HG03442 (cell line): ENCODE measurements at regions not wholly inside any gene's neighbourhood (a gene's known extent, or its start where the extent isn't known, plus 50 kb on each side); places are given as distances from the start of the nearest gene placed in this dataset.
"Not testable (repeated sequence)": the region's sequence is repeated elsewhere in the genome, so short reads cannot be mapped to it uniquely, and the experiment has no call there.

Experiments
- ATAC-seq: cut with Tn5 transposase; IDR thresholded peaks from one replicate; pipeline ENCODE4 v1.9.1; 2021; ENCODE audit warnings: mild to moderate bottlenecking, moderate library complexity; ENCODE audit not compliant: unreplicated experiment

GRCh38 chr7:120114626-120115025, 158.3 kb upstream of the KCND2 start:
- ATAC-seq, result no peak

- ATAC-seq, result no peak
Measured at GRCh38 chr7:120123528-120123927, 149.4 kb upstream of the KCND2 start.

- no peak for ATAC-seq
Measured at GRCh38 chr7:120131096-120131839, 141.7 kb upstream of the KCND2 start.

GRCh38 chr7:120138497-120138896, 134.5 kb upstream of the KCND2 start:
- no peak for ATAC-seq

GRCh38 chr7:120156476-120156875, 116.5 kb upstream of the KCND2 start:
- ATAC-seq, result no peak

GRCh38 chr7:120160166-120160565, 112.8 kb upstream of the KCND2 start:
- no peak for ATAC-seq

- ATAC-seq, result no peak
Measured at GRCh38 chr7:120163449-120163848, 109.5 kb upstream of the KCND2 start.

GRCh38 chr7:120165227-120165626, 107.7 kb upstream of the KCND2 start:
- ATAC-seq, result no peak

- ATAC-seq, result no peak
Measured at GRCh38 chr7:120168066-120168465, 104.9 kb upstream of the KCND2 start.

GRCh38 chr7:120169996-120170783, 102.8 kb upstream of the KCND2 start:
- ATAC-seq, result no peak

- no peak for ATAC-seq
Measured at GRCh38 chr7:120170834-120171233, 102.1 kb upstream of the KCND2 start.

- ATAC-seq, result no peak
Measured at GRCh38 chr7:120171406-120171805, 101.6 kb upstream of the KCND2 start.

GRCh38 chr7:120180221-120180620, 92.8 kb upstream of the KCND2 start:
- no peak for ATAC-seq

- ATAC-seq, result no peak
Measured at GRCh38 chr7:120181499-120181898, 91.5 kb upstream of the KCND2 start.

GRCh38 chr7:120184866-120185265, 88.1 kb upstream of the KCND2 start:
- no peak for ATAC-seq

- no peak for ATAC-seq
Measured at GRCh38 chr7:120185940-120186682, 86.9 kb upstream of the KCND2 start.

- ATAC-seq, result no peak
Measured at GRCh38 chr7:120186688-120187087, 86.3 kb upstream of the KCND2 start.

- ATAC-seq, result no peak
Measured at GRCh38 chr7:120189623-120190022, 83.4 kb upstream of the KCND2 start.

GRCh38 chr7:120190109-120190508, 82.9 kb upstream of the KCND2 start:
- ATAC-seq, result no peak

GRCh38 chr7:120190566-120190965, 82.4 kb upstream of the KCND2 start:
- ATAC-seq, result no peak

- not testable (repeated sequence) for ATAC-seq
Measured at GRCh38 chr7:120191423-120191822, 81.6 kb upstream of the KCND2 start.

GRCh38 chr7:120201290-120201689, 71.7 kb upstream of the KCND2 start:
- no peak for ATAC-seq
